DND-41 (cell line): ENCODE measurements at regions not wholly inside any gene's neighbourhood (a gene's known extent, or its start where the extent isn't known, plus 50 kb on each side); places are given as distances from the start of the nearest gene placed in this dataset.

Experiments used
- CTCF ChIP-seq: IDR thresholded peaks from 2 replicates; pipeline ENCODE4 v1.5.1; 2012; ENCODE audit warnings: borderline replicate concordance, low read length, moderate library complexity, mild to moderate bottlenecking; ENCODE audit not compliant: poor library complexity, severe bottlenecking; ENCODE audit errors: extremely low read depth
- EZH2 ChIP-seq: IDR thresholded peaks from 3 replicates; pipeline ENCODE4 v1.6.1; 2012; ENCODE audit warnings: borderline replicate concordance, low read depth, mild to moderate bottlenecking, moderate library complexity, low read length, inconsistent platforms; ENCODE audit not compliant: severe bottlenecking

GRCh38 chr11:96448225-96448624 lies 58.4 kb downstream of the JRKL start:
- TF ChIP-seq CTCF (no peak), EZH2 (no peak)
